ENCODE measurements at regions not wholly inside any gene's neighbourhood (a gene's known extent, or its start where the extent isn't known, plus 50 kb on each side); places are given as distances from the start of the nearest gene placed in this dataset.

- no peak for TF ChIP-seq CTCF (conservative IDR thresholded peaks at IDR 0.05)
- TF ChIP-seq ZFX (IDR thresholded peaks at IDR 0.05), result no peak
These were observed 465.3 kb upstream of the CDH4 start for GRCh38 chr20:60786686-60787217.
